Subcutaneous abdominal adipose tissue (tissue), 5 donors: ENCODE measurements at regions not wholly inside any gene's neighbourhood (a gene's known extent, or its start where the extent isn't known, plus 50 kb on each side); places are given as distances from the start of the nearest gene placed in this dataset.
"Not testable (repeated sequence)": the region's sequence is repeated elsewhere in the genome, so short reads cannot be mapped to it uniquely, and the experiment has no call there.

Experiments used
- H3K27ac ChIP-seq: one replicate; pipeline ENCODE4 v1.7.0; 2013; ENCODE audit warnings: low read depth, mild to moderate bottlenecking, inconsistent platforms, low read length, moderate library complexity
- H3K27me3 ChIP-seq, 5 donors: one replicate each; pipeline ENCODE4 v1.7.0; 2013; ENCODE audit warnings: low read length in 5 of 5, inconsistent platforms in 1 of 5; ENCODE audit not compliant: control insufficient read depth in 5 of 5, insufficient read depth in 4 of 5
- H3K36me3 ChIP-seq, 5 donors: one replicate each; pipeline ENCODE4 v1.7.0; 2013; ENCODE audit warnings: low read length in 5 of 5; ENCODE audit not compliant: control insufficient read depth in 5 of 5, insufficient read depth in 5 of 5
- H3K4me1 ChIP-seq, 5 donors: one replicate each; pipeline ENCODE4 v1.7.0; 2013; ENCODE audit warnings: low read length in 5 of 5, mild to moderate bottlenecking in 3 of 5, moderate library complexity in 1 of 5; ENCODE audit not compliant: control insufficient read depth in 5 of 5, insufficient read depth in 5 of 5
- H3K4me3 ChIP-seq, 5 donors: one replicate each; pipeline ENCODE4 v1.7.0; 2013; ENCODE audit warnings: low read length in 5 of 5, low read depth in 1 of 5
- H3K9ac ChIP-seq, 5 donors: one replicate each; pipeline ENCODE4 v1.7.0; 2013; ENCODE audit warnings: low read length in 5 of 5, mild to moderate bottlenecking in 4 of 5, moderate library complexity in 3 of 5
- H3K9me3 ChIP-seq, 5 donors: one replicate each; pipeline ENCODE4 v1.7.0; 2013; ENCODE audit warnings: low read length in 5 of 5; ENCODE audit not compliant: control insufficient read depth in 5 of 5
- donor health status: healthy.
- donor health status: healthy.
- donor health status: healthy.
- donor health status: healthy.
- donor health status: healthy.

- Histone ChIP-seq H3K27ac (no peak overlapping the region), H3K4me3 (no peak overlapping the region), H3K4me1 (peaks cover 0 to 12% (median 6%) of the 10 kb centered on the region in 5 donors), H3K9ac (no peak overlapping the region), H3K36me3 (no peaks in the 10 kb centered on the region), H3K27me3 (no peaks in the 10 kb centered on the region), H3K9me3 (no peaks in the 10 kb centered on the region)
Observed at GRCh38 chr1:193404236-193404635, 217.8 kb upstream of the B3GALT2 start.

- Histone ChIP-seq H3K9ac (no peak overlapping the region), H3K4me3 (no peak overlapping the region), H3K27me3 (no peaks in the 10 kb centered on the region), H3K4me1 (peaks cover 0 to 6% (median 0%) of the 10 kb centered on the region in 5 donors), H3K9me3 (no peaks in the 10 kb centered on the region), H3K36me3 (no peaks in the 10 kb centered on the region), H3K27ac (no peak overlapping the region)
Observed at GRCh38 chr1:193402977-193403376, 216.6 kb upstream of the B3GALT2 start.

GRCh38 chr1:193402037-193402436 lies 215.6 kb upstream of the B3GALT2 start:
- no peak overlapping the region for H3K27ac ChIP-seq
- H3K27me3 ChIP-seq = no peaks in the 10 kb centered on the region
- H3K4me1 ChIP-seq = peaks cover 0 to 5% (median 0%) of the 10 kb centered on the region in 5 donors
- no peak overlapping the region for H3K4me3 ChIP-seq
- H3K9ac ChIP-seq = no peak overlapping the region
- no peaks in the 10 kb centered on the region for H3K9me3 ChIP-seq
- no peaks in the 10 kb centered on the region for H3K36me3 ChIP-seq

GRCh38 chr1:193394336-193394735 lies 207.9 kb upstream of the B3GALT2 start:
- Histone ChIP-seq H3K4me1 (no peaks in the 10 kb centered on the region), H3K4me3 (no peak overlapping the region), H3K27me3 (no peaks in the 10 kb centered on the region), H3K27ac (no peak overlapping the region), H3K36me3 (no peaks in the 10 kb centered on the region), H3K9me3 (no peaks in the 10 kb centered on the region), H3K9ac (no peak overlapping the region)

GRCh38 chr1:193392686-193393085 lies 206.3 kb upstream of the B3GALT2 start:
- H3K27ac ChIP-seq = no peak overlapping the region
- H3K9me3 ChIP-seq = no peaks in the 10 kb centered on the region
- H3K36me3 ChIP-seq = no peaks in the 10 kb centered on the region
- no peak overlapping the region for H3K9ac ChIP-seq
- H3K4me1 ChIP-seq = no peaks in the 10 kb centered on the region
- no peaks in the 10 kb centered on the region for H3K27me3 ChIP-seq
- H3K4me3 ChIP-seq = no peak overlapping the region

GRCh38 chr1:193388683-193389082 lies 202.3 kb upstream of the B3GALT2 start:
- Histone ChIP-seq H3K9me3 (no peaks in the 10 kb centered on the region), H3K27me3 (no peaks in the 10 kb centered on the region)

GRCh38 chr1:193388165-193388564 lies 201.8 kb upstream of the B3GALT2 start:
- no peak overlapping the region for H3K4me3 ChIP-seq
- H3K4me1 ChIP-seq = no peaks in the 10 kb centered on the region
- H3K27me3 ChIP-seq = no peaks in the 10 kb centered on the region
- no peak overlapping the region for H3K27ac ChIP-seq
- H3K9me3 ChIP-seq = no peaks in the 10 kb centered on the region
- no peaks in the 10 kb centered on the region for H3K36me3 ChIP-seq
- no peak overlapping the region for H3K9ac ChIP-seq

More at GRCh38 chr1:193388683-193389082, 202.3 kb upstream of the B3GALT2 start:
- H3K9ac ChIP-seq = no peak overlapping the region
- H3K36me3 ChIP-seq = no peaks in the 10 kb centered on the region
- no peak overlapping the region for H3K27ac ChIP-seq
- H3K4me1 ChIP-seq = no peaks in the 10 kb centered on the region
- no peak overlapping the region for H3K4me3 ChIP-seq

- no peak overlapping the region for H3K4me3 ChIP-seq
- H3K27ac ChIP-seq = no peak overlapping the region
- H3K9me3 ChIP-seq = no peaks in the 10 kb centered on the region
- no peaks in the 10 kb centered on the region for H3K27me3 ChIP-seq
- no peak overlapping the region for H3K9ac ChIP-seq
- no peaks in the 10 kb centered on the region for H3K36me3 ChIP-seq
- H3K4me1 ChIP-seq = no peaks in the 10 kb centered on the region
Observed at GRCh38 chr1:193387406-193387805, 201.0 kb upstream of the B3GALT2 start.

- not testable (repeated sequence) for H3K4me1 ChIP-seq, H3K9me3 ChIP-seq, H3K27me3 ChIP-seq, H3K27ac ChIP-seq, H3K4me3 ChIP-seq, H3K9ac ChIP-seq, H3K36me3 ChIP-seq
Observed at GRCh38 chr1:193378451-193378850, 192.0 kb upstream of the B3GALT2 start.

GRCh38 chr1:193377472-193377871 lies 191.1 kb upstream of the B3GALT2 start:
- Histone ChIP-seq H3K4me1 (peaks cover 0 to 5% (median 0%) of the 10 kb centered on the region in 5 donors), H3K27me3 (no peaks in the 10 kb centered on the region), H3K9ac (no peak overlapping the region), H3K9me3 (no peaks in the 10 kb centered on the region), H3K36me3 (no peaks in the 10 kb centered on the region), H3K4me3 (no peak overlapping the region), H3K27ac (no peak overlapping the region)

- no peaks in the 10 kb centered on the region for H3K36me3 ChIP-seq
- H3K9ac ChIP-seq = no peak overlapping the region
- no peak overlapping the region for H3K27ac ChIP-seq
- H3K4me3 ChIP-seq = no peak overlapping the region
- H3K4me1 ChIP-seq = peaks cover 0 to 3% (median 0%) of the 10 kb centered on the region in 5 donors
- no peaks in the 10 kb centered on the region for H3K27me3 ChIP-seq
- no peaks in the 10 kb centered on the region for H3K9me3 ChIP-seq
Observed at GRCh38 chr1:193372553-193372952, 186.1 kb upstream of the B3GALT2 start.
